ENCODE measurements at regions not wholly inside any gene's neighbourhood (a gene's known extent, or its start where the extent isn't known, plus 50 kb on each side); places are given as distances from the start of the nearest gene placed in this dataset.

GRCh38 chr10:130967784-130968183 is 343.7 kb downstream of the TCERG1L start:
- TF ChIP-seq CTCF (optimal IDR thresholded peaks at IDR 0.05 in 1 of 3, IDR thresholded peaks at IDR 0.05 in 1 of 3, conservative IDR thresholded peaks at IDR 0.05 in 1 of 3; ENCODE audit: extremely low read depth in 1 of 3, insufficient read depth in 2 of 3, low read length in 3 of 3) = no peak
- TF ChIP-seq EZH2 (IDR thresholded peaks at IDR 0.05; ENCODE audit: low read length) = no peak
